DOHH2 (cell line): ENCODE measurements at regions not wholly inside any gene's neighbourhood (a gene's known extent, or its start where the extent isn't known, plus 50 kb on each side); places are given as distances from the start of the nearest gene placed in this dataset.
"Not testable (repeated sequence)": the region's sequence is repeated elsewhere in the genome, so short reads cannot be mapped to it uniquely, and the experiment has no call there.

ENCODE experiments used
- H3F3A ChIP-seq: fragments of 200-600 bp; sonication (generic), shearing (Covaris generic); 2 replicates; pipeline ENCODE4 v1.6.0; 2016; ENCODE audit warnings: antibody characterized with exemption, mild to moderate bottlenecking; ENCODE audit not compliant: control insufficient read depth, insufficient read depth
- H3K27ac ChIP-seq: fragments of 200-600 bp; sonication (generic); 2 replicates; pipeline ENCODE4 v1.5.1; 2014; ENCODE audit warnings: low read depth, mild to moderate bottlenecking, low read length, moderate library complexity
- H3K27me3 ChIP-seq: fragments of 200-600 bp; sonication (generic); 2 replicates; pipeline ENCODE4 v1.6.1; 2014; ENCODE audit warnings: mild to moderate bottlenecking, low read length, mixed read lengths; ENCODE audit not compliant: control insufficient read depth
- H3K36me3 ChIP-seq: fragments of 200-600 bp; sonication (generic); 2 replicates; pipeline ENCODE4 v1.6.1; 2014; ENCODE audit warnings: mild to moderate bottlenecking, low read length, moderate library complexity, mixed read lengths; ENCODE audit not compliant: control insufficient read depth
- H3K4me1 ChIP-seq: fragments of 200-600 bp; sonication (generic); 2 replicates; pipeline ENCODE4 v1.6.1; 2014; ENCODE audit warnings: mild to moderate bottlenecking, low read length, mixed read lengths; ENCODE audit not compliant: control insufficient read depth
- H3K4me2 ChIP-seq: fragments of 200-600 bp; sonication (generic); 2 replicates; pipeline ENCODE4 v1.6.0; 2014; ENCODE audit warnings: mild to moderate bottlenecking, low read length, moderate library complexity
- H3K4me3 ChIP-seq: fragments of 200-600 bp; sonication (generic); 2 replicates; pipeline ENCODE4 v1.5.1; 2014; ENCODE audit warnings: mild to moderate bottlenecking, low read length, mixed read lengths
- H3K79me2 ChIP-seq: fragments of 200-600 bp; sonication (generic); 2 replicates; pipeline ENCODE4 v1.6.1; 2014; ENCODE audit warnings: mild to moderate bottlenecking, low read length, mixed read lengths; ENCODE audit not compliant: control insufficient read depth
- H3K9me2 ChIP-seq: fragments of 200-600 bp; sonication (generic); replicated peaks from 2 replicates; pipeline ENCODE4 v1.6.1; 2014; ENCODE audit warnings: mild to moderate bottlenecking, low read length, mixed read lengths; ENCODE audit not compliant: control insufficient read depth
- H3K9me3 ChIP-seq: fragments of 200-600 bp; sonication (generic); 2 replicates; pipeline ENCODE4 v1.6.1; 2014; ENCODE audit warnings: antibody characterized with exemption, low read length, mixed read lengths; ENCODE audit not compliant: control insufficient read depth, insufficient read depth
- H4K20me1 ChIP-seq: fragments of 200-600 bp; sonication (generic); 2 replicates; pipeline ENCODE4 v1.6.0; 2014; ENCODE audit warnings: low read depth, mild to moderate bottlenecking, antibody characterized with exemption, low read length, moderate library complexity; ENCODE audit not compliant: control insufficient read depth, insufficient read depth
- EZH2phosphoT487 ChIP-seq: fragments of 200-600 bp; sonication (generic); IDR thresholded peaks from 2 replicates; pipeline ENCODE4 v1.6.1; 2017; ENCODE audit warnings: borderline replicate concordance, mild to moderate bottlenecking, antibody characterized with exemption, low read length, moderate library complexity, mixed read lengths
- TF ChIP-seq, protein P1 (sequence below): fragments of 200-600 bp; sonication (generic); IDR thresholded peaks from one replicate; pipeline ENCODE4 v1.5.1; 2014; ENCODE audit warnings: antibody characterized with exemption, mild to moderate bottlenecking, low read depth, low read length; ENCODE audit not compliant: poor library complexity, severe bottlenecking

DNA sequence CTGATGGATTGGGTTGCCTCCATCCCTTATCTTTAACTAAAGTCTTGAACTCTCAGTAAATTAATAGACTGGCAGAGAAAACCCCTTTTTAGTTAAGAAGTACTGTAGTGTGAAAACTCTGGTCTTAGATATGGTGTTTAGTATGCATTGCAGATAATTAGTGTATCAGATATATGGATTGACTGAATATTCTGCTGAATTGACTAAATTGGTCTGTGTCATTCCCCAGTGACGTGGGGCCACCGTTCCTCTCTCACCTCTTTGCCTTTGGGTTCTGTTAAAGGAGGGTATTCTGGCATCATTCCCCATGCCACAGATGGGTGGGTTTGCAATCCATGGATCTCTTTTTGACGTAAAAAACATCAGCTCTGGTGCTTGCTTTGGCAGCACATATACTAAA lies 67.1 kb upstream of the XPO1 start:
- no peak overlapping the region for H3K4me3 ChIP-seq
- H3K27me3 ChIP-seq, result peaks cover 5% of the 10 kb centered on the region; the same call in 1 of the 2 replicates
- H3K36me3 ChIP-seq, result no peaks in the 10 kb centered on the region
- no peaks in the 10 kb centered on the region for H4K20me1 ChIP-seq
- H3K4me2 ChIP-seq, result no peak overlapping the region
- no peaks in the 10 kb centered on the region for H3K79me2 ChIP-seq
- H3F3A ChIP-seq, result no peaks in the 10 kb centered on the region
- H3K27ac ChIP-seq, result no peak overlapping the region
- TF ChIP-seq EZH2phosphoT487, result no peak
- TF ChIP-seq, protein P1, sequence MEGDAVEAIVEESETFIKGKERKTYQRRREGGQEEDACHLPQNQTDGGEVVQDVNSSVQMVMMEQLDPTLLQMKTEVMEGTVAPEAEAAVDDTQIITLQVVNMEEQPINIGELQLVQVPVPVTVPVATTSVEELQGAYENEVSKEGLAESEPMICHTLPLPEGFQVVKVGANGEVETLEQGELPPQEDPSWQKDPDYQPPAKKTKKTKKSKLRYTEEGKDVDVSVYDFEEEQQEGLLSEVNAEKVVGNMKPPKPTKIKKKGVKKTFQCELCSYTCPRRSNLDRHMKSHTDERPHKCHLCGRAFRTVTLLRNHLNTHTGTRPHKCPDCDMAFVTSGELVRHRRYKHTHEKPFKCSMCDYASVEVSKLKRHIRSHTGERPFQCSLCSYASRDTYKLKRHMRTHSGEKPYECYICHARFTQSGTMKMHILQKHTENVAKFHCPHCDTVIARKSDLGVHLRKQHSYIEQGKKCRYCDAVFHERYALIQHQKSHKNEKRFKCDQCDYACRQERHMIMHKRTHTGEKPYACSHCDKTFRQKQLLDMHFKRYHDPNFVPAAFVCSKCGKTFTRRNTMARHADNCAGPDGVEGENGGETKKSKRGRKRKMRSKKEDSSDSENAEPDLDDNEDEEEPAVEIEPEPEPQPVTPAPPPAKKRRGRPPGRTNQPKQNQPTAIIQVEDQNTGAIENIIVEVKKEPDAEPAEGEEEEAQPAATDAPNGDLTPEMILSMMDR, result no peak
- H3K9me3 ChIP-seq, result no peaks in the 10 kb centered on the region
- H3K9me2 ChIP-seq, result no peaks in the 10 kb centered on the region
- H3K4me1 ChIP-seq, result no peaks in the 10 kb centered on the region

DNA sequence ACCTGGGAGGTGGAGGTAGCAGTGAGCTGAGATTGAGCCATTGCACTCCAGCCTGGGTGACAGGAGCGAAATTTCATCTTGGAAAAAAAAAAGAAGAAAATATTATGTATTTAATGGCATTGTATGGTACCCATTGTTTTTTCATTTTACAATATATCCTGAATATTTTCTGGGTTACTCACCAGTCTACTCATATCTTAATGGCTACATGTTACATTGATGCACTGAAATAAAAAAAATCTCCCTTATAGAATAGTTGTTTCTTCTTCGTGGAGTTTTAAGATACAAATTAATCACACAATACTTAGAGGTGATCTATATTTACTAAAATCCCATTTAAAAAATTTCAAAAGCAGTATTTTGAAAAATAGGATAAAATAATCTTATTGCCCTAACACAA lies 66.3 kb upstream of the XPO1 start:
- Histone ChIP-seq H3K9me3 (no peaks in the 10 kb centered on the region), H3K4me1 (no peaks in the 10 kb centered on the region), H3K9me2 (no peaks in the 10 kb centered on the region), H3K36me3 (no peaks in the 10 kb centered on the region), H4K20me1 (no peaks in the 10 kb centered on the region), H3K27ac (no peak overlapping the region), H3K4me3 (no peak overlapping the region), H3F3A (no peaks in the 10 kb centered on the region), H3K79me2 (no peaks in the 10 kb centered on the region), H3K27me3 (peaks cover 5% of the 10 kb centered on the region; the same call in 1 of the 2 replicates), H3K4me2 (no peak overlapping the region)
- TF ChIP-seq, protein P1, result no peak
- no peak for TF ChIP-seq EZH2phosphoT487

DNA sequence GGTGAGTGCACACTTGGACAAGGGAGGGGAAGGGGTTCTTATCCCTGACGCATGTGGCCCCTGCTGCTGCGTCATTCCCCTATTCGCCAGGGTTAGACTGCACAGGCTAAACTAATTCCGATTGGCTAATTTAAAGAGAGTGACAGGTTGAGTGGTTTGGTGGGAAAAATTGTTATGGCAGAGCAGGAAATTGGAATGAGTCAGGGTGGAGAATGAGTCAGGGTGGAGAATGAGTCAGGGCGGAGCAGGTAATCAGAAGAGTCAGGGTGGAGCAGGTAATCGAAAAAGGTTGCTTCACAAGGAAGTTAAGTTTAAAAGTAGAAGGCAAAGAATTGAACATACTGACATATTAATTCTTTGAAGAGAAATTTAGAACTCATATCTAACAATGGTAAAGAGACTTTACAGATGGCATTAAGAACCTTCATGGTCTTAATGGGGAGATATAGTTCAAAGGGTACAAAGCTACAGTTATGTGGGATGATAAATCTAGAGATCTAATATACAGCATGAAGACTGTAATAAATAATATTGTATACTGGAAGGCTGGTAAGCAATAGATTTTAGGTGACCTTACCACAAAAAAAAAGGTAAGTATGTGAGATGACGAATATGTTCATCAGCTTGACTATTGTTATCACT lies 60.5 kb upstream of the XPO1 start:
- not testable (repeated sequence) for H4K20me1 ChIP-seq, H3K9me3 ChIP-seq, H3K27ac ChIP-seq, H3K9me2 ChIP-seq, H3F3A ChIP-seq, H3K36me3 ChIP-seq, H3K4me1 ChIP-seq, H3K4me3 ChIP-seq, H3K79me2 ChIP-seq, H3K27me3 ChIP-seq, H3K4me2 ChIP-seq

DNA sequence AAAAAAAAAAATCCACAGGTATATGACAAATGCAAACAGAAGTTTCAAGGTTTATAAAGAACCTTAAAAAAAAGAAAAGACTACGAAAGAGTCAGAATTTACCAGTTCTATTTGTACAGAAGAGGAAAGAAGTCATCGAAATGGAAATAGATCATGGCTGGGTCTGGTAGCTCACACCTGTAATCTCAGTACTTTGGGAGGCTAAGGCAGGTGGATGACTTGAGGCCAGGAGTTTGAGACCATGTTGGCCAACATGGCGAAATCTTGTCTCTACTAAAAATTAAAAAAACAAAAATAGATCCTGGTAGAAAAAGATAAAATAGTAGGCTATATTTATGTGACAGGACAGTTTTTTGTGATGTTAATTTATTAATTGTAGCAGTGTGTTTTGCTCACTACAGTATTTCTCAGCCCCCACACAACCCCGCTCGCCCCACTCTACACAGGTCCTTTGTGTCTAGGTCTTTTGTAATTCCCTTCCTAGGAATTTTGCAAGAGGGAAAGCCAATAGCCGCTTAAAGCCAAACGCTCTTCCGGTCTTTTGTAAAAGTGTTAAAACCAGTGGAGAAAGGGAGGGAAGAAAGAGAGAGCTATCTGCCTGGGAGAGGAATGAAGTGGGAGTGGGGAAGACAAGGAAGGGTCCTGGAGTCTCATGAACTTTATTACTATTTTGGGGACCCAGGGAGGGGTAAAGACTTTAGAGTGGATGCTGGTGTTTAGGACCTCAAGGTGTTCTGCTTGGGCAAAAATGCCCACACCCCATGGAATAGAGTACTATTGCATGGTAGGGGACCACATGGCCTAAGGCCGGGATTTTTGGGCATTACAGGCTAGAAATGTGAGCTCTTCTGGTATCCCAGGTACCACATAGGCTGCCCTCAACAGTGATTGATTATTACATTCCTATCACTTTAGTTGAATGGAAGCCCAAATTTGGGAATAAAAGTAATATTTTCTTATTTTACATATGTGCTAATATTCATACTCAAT lies 59.4 kb upstream of the XPO1 start:
- Histone ChIP-seq H3K9me3 (no peaks in the 10 kb centered on the region), H3K4me3 (no peak overlapping the region), H3K4me2 (no peak overlapping the region), H3K4me1 (no peaks in the 10 kb centered on the region), H3F3A (no peaks in the 10 kb centered on the region), H3K27me3 (peaks cover 5% of the 10 kb centered on the region; the same call in 1 of the 2 replicates), H4K20me1 (no peaks in the 10 kb centered on the region), H3K27ac (no peak overlapping the region), H3K36me3 (no peaks in the 10 kb centered on the region), H3K79me2 (no peaks in the 10 kb centered on the region), H3K9me2 (no peaks in the 10 kb centered on the region)
- no peak for TF ChIP-seq EZH2phosphoT487
- TF ChIP-seq, protein P1, result no peak

DNA sequence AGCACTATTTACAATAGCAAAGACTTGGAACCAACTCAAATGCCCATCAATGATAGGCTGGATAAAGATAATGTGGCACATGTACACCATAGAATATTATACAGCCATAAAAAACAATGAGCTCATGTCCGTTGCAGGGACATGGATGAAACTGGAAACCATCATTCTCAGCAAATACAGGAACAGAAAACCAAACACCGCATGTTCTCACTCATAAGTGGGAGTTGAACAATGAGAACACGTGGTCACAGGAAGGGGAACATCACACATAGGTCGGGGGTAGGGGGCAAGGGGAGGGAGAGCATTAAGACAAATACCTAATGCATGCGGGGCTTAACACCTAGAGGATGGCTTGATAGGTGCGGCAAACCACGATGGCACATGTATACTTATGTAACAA lies 56.0 kb upstream of the XPO1 start:
- H3K4me1 ChIP-seq, H3K9me3 ChIP-seq, H3K36me3 ChIP-seq, H3F3A ChIP-seq, H3K27ac ChIP-seq, H3K9me2 ChIP-seq, H3K4me3 ChIP-seq, H4K20me1 ChIP-seq, H3K4me2 ChIP-seq, H3K79me2 ChIP-seq, H3K27me3 ChIP-seq: not testable (repeated sequence)
